ENCODE measurements at regions not wholly inside any gene's neighbourhood (a gene's known extent, or its start where the extent isn't known, plus 50 kb on each side); places are given as distances from the start of the nearest gene placed in this dataset.

DNA sequence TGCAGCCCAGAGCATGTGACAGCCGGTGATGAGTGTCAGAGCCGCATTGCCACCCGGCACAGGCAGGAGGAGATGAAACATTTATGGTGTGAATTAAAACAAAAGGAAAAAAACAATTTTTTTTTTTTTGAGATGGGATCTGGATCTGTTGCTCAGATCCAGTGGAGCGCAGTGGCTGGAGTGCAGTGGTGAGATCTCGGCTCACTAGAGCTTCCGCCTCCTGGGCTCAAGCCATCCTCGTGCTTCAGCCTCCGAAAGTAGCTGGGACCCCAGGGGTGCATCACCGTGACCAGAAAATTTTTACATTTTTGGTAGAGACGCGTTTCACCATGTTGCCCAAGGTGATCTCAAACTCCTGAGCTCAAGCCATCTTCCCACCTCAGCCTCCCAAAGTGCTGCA, 182.1 kb upstream of the SALL3 start:
- TF ChIP-seq, protein P1, sequence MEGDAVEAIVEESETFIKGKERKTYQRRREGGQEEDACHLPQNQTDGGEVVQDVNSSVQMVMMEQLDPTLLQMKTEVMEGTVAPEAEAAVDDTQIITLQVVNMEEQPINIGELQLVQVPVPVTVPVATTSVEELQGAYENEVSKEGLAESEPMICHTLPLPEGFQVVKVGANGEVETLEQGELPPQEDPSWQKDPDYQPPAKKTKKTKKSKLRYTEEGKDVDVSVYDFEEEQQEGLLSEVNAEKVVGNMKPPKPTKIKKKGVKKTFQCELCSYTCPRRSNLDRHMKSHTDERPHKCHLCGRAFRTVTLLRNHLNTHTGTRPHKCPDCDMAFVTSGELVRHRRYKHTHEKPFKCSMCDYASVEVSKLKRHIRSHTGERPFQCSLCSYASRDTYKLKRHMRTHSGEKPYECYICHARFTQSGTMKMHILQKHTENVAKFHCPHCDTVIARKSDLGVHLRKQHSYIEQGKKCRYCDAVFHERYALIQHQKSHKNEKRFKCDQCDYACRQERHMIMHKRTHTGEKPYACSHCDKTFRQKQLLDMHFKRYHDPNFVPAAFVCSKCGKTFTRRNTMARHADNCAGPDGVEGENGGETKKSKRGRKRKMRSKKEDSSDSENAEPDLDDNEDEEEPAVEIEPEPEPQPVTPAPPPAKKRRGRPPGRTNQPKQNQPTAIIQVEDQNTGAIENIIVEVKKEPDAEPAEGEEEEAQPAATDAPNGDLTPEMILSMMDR (IDR thresholded peaks at IDR 0.05) = no peak

GRCh38 chr18:78798402-78799175, 181.0 kb upstream of the SALL3 start:
- TF ChIP-seq, protein P1 (IDR thresholded peaks at IDR 0.05) = no peak

DNA sequence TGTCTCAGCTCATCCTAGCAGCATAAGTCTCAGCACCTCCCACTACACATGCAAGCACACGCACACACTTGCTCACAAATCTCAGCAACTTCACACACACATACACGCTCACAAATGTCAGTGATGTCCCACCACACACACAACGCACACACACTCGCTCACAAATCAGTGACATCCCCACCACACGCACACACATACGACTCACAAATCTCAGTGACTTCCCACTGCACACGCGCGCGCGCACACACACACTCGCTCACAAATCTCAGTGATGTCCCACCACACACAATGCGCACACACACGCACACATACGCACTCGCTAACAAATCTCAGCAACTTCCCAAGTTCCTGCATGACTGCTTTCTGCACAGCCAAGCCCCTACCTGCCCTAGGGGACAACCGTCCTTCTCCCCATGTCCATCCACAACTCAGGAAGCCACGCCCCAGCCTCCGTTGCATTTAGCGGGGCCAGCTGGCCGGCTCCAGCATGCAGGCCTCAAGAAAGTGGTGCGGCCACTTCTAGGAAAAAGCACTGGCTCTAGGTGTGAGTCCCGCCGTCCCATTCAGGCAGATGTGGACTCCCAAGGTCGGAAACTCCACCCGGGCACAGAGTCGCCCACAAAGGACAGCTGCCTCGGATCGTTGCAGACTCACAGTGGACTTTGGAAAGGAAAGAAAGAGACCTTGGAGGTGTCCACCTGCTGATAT, 180.1 kb upstream of the SALL3 start:
- TF ChIP-seq, protein P1 (IDR thresholded peaks at IDR 0.05) = no peak

DNA sequence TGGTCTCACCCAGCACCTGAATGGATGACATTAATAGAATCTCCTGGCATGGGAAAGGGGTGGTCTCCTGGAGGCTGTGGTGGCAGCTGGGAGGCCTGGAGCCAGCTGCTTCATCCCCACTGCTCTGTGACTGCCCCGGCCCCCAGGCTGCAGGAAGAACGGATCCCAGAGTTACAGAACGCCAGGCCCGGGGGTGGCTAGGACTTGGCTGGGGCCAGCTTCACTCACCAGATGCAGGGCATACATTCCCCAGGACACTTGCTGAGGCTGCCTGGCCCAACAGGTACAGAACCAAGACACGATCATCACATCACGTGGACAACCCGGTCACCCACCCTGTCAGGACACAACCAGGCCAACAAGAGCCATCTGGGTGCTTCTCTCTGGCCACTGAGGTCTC, 178.6 kb upstream of the SALL3 start:
- TF ChIP-seq, protein P1 (IDR thresholded peaks at IDR 0.05) = no peak

- TF ChIP-seq, protein P1 (IDR thresholded peaks at IDR 0.05) = no peak
Observed at GRCh38 chr18:78803104-78803503, 176.5 kb upstream of the SALL3 start.

DNA sequence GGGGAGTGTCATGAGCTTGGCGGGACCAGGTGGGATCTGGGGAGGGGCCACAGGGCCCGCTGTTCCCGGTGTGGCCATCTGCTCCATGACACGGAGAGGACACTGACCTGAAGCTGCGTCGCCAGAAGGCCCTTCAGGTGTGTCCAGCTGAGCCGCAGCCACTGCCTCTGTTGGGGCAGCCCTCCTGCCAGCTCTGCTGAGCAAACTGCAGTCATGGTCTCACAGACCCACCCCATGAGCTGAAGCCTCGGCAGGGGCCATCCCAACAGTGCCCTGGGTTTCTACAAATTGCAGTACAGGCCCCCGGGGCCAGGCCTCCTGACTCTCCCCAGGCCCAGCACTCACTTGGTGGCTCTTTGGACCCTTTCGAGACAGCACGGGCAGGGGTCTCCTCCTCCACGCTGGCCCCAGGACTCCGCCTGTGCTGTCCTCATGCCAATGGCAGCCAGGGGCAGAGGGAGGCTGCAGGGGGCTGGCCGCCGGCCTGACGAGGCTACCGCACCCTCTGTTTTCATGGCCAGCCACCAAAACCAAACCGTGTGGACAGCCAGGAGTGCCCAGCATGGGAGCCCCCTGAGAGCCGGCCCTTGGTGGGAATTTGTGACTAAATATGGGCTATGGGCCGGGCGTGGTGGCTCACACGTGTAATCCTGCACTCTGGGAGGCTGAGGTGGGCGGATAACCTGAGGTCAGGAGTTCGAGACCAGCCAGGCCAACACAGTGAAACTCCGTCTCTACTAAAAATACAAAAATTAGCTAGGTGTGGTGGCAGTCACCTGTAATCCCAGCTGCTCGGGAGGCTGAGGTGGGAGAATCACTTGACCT, 175.2 kb upstream of the SALL3 start:
- TF ChIP-seq, protein P1 (IDR thresholded peaks at IDR 0.05) = no peak

GRCh38 chr18:78805840-78806239, 173.8 kb upstream of the SALL3 start:
- TF ChIP-seq, protein P1 (IDR thresholded peaks at IDR 0.05) = no peak

Data from LNCAP (cell line).